Activated T-cell treated with anti-CD3 and anti-CD28 coated beads, Interleukin-2, amount 50 U/mL, for 1 hour (primary cell): ENCODE measurements at regions not wholly inside any gene's neighbourhood (a gene's known extent, or its start where the extent isn't known, plus 50 kb on each side); places are given as distances from the start of the nearest gene placed in this dataset.

Experiments used
- DNase-seq: peaks from one replicate; pipeline ENCODE4 v3.0.0-alpha.2; 2020

- no peak for DNase-seq
Observed at GRCh38 chr1:221164951-221165838, 286.0 kb downstream of the HLX start.

DNA sequence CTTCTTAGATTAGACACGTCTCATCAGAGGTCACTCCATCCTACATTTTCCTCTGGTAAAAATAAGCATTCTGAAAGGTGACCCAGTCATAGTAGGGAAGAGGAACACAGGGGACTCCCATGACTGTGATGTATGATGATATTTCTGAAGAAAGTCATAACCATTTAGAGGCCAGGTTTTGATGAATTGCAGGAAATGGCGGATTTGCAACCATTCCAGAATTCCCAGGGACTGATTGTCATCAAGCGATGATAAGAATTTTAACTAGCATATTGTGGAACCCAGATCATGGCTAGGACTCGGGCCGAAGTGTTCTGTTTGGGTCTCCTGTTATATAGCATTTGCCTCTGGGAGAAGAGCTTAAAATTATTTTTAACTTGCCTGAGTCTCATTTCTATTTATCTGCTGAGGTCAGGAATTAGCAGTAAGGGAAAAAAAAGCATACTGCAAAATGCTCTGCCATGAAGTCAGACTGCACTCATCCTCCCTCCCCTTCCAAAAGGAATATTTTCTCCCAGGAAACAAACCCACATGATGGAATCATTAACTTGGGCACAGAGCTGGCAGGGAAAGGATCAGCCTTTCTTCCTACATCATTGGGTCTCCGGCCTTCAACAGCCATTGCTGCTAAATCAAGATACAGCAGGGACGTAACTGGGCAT, 286.7 kb downstream of the HLX start:
- no peak for DNase-seq

DNA sequence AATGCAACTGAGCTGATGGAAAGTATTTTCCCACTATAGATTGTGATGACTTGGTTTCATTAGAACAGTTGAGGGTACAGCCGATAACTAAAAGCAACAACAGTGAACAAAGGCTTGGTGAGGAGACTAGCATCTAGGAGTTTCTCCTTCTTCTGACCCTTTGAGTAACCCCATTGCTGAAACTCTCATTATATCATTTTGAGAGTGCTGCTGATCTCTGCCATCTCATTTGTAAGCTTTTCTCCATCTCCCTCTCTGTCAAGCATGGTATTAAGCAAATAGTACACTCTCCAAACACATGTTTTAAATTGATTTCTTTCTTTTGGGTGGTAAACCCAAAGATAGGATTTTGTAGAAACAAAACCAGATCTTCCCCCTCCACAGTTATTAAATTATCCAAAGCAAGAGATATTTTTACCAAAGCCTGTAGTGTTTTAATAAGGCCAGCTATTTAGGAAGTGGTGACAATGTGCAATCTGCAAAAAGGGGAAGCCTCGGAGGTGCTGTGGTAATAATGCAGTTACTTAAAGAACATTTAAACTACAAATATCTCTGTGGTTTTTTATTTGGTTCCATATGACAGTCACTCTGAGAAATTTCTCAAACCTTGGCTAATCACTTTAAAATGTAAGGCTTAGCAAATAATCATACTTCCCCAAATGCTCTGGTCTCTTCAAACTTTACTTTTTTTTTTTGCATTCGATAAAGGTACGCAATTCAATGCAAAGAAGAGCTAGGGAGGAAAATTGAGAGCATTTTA, 287.5 kb downstream of the HLX start:
- DNase-seq, result no peak

DNA sequence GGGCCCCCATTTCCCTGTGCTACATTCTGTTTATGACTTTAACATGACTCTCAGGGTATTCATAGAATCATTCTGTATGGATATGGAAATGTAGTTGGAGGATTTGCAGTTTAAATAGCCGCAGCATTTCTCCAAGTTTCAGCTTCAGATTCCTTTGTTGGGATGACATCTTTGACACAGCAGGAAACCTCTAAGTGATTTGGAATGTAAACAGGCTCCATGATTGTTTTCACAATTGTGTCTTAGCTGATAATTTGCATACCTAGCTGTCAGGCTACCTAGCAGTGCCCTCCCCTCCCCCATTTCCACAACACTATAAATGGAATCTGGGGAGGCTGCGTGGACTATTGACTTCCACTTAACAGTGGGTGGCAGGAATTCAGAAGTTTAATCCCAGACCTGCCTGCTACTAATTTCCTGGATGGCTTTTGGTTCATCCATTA, 290.2 kb downstream of the HLX start:
- no peak for DNase-seq

DNA sequence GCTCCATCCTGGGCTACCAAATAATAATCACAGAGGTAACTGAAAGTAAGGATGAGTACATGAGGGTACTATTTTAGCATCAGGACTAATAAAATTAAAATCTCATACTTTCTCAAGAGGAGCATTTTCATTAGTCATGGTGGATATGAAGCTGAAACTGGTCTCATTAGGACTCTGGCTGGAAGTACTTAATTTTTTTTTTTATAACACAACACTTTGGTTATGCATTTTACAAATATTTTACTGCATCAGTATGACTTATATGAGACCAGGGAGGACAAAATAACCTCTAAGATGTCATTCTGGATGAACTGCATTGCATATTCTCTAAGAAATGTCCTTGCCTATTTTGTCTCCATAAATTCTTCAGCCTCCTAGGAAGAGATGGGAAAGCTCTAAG, 290.9 kb downstream of the HLX start:
- no peak for DNase-seq

DNA sequence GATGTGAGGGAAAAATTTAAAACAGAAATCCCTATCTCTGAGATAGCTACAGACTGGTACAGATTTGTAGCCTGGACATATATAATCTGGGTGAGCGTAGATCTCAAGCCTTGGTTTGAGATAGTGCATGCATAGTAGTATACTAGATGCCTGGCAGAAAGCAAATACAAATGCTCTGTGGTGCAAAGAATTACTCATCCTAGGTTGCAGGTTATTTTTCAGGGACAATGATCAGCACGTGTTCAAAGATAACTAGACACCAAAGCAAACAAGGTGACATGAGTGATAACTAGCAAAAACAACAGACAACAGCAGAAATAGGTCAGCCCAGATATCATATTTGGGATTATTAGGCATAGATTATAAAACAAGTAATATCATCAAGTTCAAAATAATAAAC, 292.5 kb downstream of the HLX start:
- DNase-seq, result no peak

GRCh38 chr1:221172841-221173240, 293.6 kb downstream of the HLX start:
- no peak for DNase-seq

DNA sequence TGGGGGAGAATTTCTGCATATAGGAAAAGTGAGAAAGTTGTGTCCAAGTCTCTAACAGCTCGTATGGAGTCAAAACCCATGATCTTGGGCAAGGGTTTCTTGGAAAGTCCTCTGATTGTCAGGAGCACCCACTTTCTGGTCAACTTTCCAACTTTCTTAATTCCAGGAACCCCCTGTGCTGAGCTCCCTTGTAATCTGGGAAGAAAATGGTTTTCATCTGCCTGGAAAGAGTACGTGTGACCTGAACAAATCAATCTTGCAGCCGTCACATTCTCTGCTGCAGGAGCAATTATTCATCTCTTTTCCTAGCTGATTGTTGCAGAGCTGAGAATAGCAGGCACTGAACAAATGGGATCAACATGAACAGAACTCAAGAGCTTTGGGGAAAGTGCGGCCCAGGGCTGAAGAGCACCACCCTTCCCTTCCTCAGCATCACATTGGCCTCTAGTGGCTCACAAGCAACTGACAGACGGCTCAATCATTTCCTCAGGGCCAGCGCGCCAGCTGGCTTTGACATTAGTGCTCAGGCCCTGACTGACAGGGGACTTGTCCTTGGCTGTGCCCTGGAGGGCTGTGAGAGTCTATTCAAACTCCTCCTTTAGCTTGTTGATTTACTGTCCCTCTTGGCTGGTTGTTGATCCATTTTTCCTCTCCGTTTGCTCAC, 295.2 kb downstream of the HLX start:
- no peak for DNase-seq

DNA sequence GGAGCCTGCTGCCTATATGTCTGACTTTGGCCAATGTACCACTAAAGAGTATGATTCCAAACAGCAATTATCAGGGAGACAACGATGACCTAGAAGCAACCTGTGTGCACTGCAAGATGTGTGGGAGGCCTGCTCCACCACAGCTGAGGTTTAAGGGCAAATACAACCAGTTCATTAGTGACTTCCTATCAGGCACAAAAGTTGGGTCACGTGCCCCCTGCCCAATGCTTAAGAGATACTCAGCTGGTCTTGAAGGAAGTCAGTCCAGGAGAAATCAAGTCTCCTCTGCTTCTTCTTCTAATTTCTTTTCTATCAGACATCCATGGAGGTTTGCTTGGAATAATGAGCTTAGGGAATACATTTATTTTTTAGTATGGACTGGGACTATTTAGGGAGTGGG, 296.0 kb downstream of the HLX start:
- DNase-seq, result no peak

DNA sequence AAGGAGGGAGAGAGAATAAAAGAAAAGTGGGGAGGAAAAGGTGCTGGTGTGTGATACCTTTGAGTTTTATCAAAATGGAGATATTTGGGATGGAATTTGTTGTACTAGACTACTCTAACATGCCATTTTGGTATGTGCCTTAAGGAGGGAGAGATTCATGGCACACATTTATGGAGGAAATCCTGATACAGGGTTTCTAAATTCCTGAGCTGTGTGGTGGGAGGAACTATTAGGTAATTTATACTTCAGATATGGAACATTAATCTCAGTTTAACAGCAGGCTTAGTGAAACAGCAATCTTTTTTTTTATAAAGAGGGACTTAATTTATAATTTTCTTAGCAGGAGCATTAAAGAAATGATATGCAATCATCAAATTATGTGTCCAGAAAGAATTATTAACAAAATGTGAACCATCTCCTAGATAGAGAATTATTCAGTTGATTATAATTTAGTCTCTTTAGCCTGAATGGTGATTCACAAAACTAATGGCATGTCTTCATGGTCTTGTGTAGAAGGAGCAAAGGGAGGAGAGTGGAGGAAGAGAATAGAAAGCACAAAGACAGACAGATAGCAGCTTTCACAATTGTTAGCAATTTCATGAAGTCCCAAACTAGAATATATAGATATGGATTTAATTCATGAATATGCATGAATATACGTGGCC, 301.6 kb downstream of the HLX start:
- no peak for DNase-seq

DNA sequence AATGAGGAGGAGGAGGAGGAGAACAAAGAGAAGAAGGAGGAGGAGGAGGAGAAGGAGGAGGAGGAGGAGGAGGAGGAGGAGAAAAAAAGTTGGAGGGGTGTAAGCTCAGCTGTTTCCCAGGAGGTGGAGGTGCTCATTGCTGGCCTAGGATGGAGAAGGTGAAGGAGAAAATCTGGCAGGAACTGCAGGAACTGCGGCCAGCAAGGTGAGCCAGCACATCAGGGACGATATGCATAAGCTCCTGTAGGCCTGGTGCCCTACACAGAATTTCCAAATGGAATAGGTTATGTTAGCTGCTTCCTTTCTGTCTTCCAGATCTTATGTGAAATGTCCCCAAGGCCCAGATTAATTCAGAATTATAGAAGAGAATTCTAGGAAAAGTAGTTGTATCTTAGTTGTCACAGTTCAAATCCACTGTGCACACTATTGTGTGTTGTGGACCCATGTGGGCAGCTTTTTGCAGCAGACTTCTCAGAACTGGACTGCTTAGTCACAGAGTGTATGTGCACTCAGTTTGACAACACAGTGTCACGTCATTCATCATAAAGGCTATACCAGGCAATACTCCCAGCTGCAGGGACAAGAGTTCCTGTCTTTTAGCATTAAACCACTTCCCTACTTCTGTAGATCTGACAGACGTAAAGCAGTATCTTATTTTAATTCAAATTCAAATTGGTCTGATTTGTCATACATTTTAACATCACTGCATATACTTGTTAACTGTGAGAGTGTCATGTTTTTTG, 303.7 kb downstream of the HLX start:
- no peak for DNase-seq

- no peak for DNase-seq
Observed at GRCh38 chr1:221184131-221184794, 305.0 kb downstream of the HLX start.

- DNase-seq, result no peak
Observed at GRCh38 chr1:221187174-221187573, 307.9 kb downstream of the HLX start.

DNA sequence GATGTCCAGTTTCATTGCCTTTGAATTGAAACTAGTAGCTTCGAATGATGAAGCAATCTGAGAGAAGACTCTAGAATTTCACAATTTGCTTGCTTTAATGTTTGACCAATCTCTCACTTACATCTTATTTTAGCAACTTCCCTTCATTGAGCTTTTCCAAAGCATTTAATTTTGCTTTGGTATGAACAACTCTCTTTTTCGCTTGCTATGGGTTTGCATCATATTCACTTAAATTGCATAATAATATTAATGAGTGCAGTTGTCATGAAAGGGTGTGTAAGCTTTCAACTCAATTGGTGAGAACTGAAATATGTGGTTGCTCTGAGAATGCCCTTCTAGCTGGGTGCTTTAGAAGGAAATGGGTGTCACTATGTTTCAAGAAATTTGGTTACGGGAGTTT, 309.2 kb downstream of the HLX start:
- no peak for DNase-seq

- DNase-seq, result no peak
Observed at GRCh38 chr1:221190249-221190648, 311.0 kb downstream of the HLX start.

DNA sequence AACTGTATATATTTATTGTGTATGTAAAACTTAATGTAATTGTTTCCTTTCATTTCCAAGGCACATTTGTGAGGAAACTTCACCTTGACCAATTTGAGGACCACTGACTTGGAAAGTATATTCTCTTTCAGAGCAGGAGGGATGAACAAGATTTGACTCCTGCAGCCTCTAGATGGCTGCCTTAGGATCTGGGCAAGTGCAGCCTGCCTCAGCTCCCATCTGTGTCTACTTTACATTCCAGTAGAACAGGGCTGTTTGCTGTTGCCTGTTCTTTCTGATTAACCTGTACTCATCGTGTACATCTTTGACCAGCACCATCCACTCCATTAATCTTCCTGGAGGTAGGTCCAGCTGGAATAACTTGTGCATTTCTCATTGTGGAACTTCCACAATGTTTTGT, 312.8 kb downstream of the HLX start:
- DNase-seq, result no peak

DNA sequence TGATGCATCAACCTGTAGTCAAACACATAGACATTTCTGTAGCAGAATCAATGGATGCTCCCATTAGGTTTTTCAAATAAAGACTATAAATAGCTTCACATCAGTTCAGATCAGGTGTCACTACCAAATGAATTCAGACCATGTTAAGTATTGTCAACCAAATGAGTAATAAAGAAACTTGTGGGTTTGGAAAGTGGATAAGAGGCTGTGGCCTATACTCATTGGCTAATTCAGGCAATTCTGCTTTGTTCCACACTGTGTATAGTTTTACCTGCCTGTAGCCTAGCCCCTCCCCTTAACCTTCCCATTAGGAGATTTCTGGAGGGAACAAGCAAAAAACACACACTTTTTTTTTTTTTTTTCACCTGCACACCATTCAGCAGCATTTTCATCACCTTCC, 321.2 kb downstream of the HLX start:
- DNase-seq, result no peak

GRCh38 chr1:221201773-221202172, 322.5 kb downstream of the HLX start:
- DNase-seq, result no peak

DNA sequence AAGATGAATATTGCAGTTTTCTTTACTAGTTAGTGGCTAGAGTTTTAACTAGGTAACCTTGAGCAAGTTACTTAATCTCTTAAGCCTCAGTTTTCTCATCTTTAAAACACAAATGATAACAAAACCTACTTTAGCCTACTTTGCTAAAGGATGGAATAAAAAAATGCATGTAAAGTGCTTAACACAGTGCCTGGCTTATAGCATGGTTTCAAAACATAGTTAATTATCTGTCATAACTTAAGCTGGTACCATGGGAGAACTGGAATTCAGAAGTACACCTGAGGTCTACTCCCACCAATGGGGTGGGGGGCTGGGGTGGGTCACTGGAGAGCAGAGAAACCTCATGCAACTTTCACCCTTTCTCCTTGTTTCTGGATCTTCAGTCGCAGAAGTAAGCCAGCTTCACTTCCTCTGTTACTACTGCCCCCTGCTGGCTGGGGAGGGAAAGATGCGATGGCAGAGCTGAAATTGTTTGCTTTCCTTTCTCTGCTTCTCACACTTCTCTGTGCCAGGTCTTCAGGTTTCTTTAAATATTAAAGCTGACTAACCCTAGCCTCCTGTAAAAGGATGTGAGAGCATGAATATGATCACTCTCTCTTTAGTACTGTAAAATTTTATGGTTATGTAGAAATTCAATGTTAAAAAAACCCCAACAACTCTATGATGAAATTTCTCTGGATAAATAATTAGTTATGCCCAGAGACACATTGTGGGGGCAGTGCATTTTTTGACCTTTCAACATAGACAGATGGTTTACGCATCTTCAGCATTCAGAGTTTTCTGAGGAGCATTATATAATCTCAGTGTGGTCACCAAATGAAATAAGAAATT, 324.2 kb downstream of the HLX start:
- peak; percentile 43 for DNase-seq
